ENCODE measurements at regions not wholly inside any gene's neighbourhood (a gene's known extent, or its start where the extent isn't known, plus 50 kb on each side); places are given as distances from the start of the nearest gene placed in this dataset.

GRCh38 chr20:50286609-50287008, 96.0 kb downstream of the CEBPB start:
- DNase-seq: no peak

GRCh38 chr20:50287512-50287911, 96.9 kb downstream of the CEBPB start:
- DNase-seq: no peak

GRCh38 chr20:50288128-50288623, 97.5 kb downstream of the CEBPB start:
- no peak for DNase-seq

GRCh38 chr20:50289581-50289980, 99.0 kb downstream of the CEBPB start:
- DNase-seq: no peak

GRCh38 chr20:50290112-50290511, 99.5 kb downstream of the CEBPB start:
- no peak for DNase-seq

GRCh38 chr20:50290808-50291207, 100.2 kb downstream of the CEBPB start:
- no peak for DNase-seq

- DNase-seq: no peak
Observed at GRCh38 chr20:50291254-50292078, 100.8 kb downstream of the CEBPB start.

- DNase-seq: no peak
Observed at GRCh38 chr20:50292079-50292590, 101.5 kb downstream of the CEBPB start.

- no peak for DNase-seq
Observed at GRCh38 chr20:50292591-50293283, 102.1 kb downstream of the CEBPB start.

GRCh38 chr20:50293284-50294139, 102.9 kb downstream of the CEBPB start:
- no peak for DNase-seq

- DNase-seq: no peak
Observed at GRCh38 chr20:50294164-50295088, 103.8 kb downstream of the CEBPB start.

- no peak for DNase-seq
Observed at GRCh38 chr20:50295345-50295744, 104.7 kb downstream of the CEBPB start.

- no peak for DNase-seq
Observed at GRCh38 chr20:50295762-50296449, 105.3 kb downstream of the CEBPB start.

- DNase-seq: no peak
Observed at GRCh38 chr20:50296450-50297375, 106.1 kb downstream of the CEBPB start.

GRCh38 chr20:50297498-50298376, 107.1 kb downstream of the CEBPB start:
- DNase-seq: no peak

- DNase-seq: no peak
Observed at GRCh38 chr20:50298554-50299324, 108.1 kb downstream of the CEBPB start.

GRCh38 chr20:50299325-50299629, 108.6 kb downstream of the CEBPB start:
- DNase-seq: no peak

- no peak for DNase-seq
Observed at GRCh38 chr20:50301165-50301564, 110.5 kb downstream of the CEBPB start.
